ENCODE measurements at regions not wholly inside any gene's neighbourhood (a gene's known extent, or its start where the extent isn't known, plus 50 kb on each side); places are given as distances from the start of the nearest gene placed in this dataset.

DNA sequence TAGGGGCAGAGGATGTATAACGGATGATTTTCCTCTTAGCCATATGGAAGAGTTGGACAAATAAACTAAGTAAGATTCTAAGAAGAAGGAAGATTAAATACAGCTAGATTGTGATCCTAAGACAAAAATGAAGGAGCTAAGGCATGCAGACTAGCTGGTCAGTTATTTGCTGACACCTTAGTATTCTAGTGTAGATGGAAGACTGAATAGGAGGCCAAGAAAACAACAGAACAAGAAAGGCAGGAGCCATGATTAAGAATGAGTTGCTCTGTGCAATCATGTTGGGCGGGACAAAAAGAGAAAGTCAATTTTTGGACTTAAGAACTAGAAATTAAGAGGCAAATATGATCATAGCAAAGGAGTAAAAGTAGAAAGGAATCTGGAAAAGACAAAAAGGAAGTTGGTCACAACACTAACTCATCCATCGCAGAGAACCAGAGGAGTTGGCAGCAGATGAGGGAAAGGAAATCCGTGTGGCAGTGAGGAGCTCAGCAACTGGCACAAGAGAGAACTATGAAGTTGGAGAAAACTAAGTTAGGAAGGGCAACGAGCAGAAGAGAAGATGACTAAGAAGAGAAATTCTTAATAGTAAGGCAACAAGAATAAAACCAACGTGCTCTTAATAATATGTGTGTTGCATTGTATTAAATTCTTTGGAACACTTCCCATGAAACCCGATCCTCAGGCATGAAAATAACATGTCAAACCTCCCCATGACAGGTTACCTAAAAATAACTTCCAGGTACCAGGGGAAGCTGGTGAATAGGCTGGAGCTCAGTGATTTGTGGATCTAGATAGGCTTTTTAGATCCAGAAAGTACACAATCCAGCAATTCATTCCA is 234.4 kb downstream of the LTN1 start:
- Mint-ChIP-seq H3K36me3 (peaks cover 2% of the 10 kb centered on the region), H3K4me1 (no peaks in the 10 kb centered on the region), H3K27ac (no peak overlapping the region), H3K4me3 (no peak overlapping the region), H3K27me3 (no peaks in the 10 kb centered on the region), H3K9me3 (no peaks in the 10 kb centered on the region)

DNA sequence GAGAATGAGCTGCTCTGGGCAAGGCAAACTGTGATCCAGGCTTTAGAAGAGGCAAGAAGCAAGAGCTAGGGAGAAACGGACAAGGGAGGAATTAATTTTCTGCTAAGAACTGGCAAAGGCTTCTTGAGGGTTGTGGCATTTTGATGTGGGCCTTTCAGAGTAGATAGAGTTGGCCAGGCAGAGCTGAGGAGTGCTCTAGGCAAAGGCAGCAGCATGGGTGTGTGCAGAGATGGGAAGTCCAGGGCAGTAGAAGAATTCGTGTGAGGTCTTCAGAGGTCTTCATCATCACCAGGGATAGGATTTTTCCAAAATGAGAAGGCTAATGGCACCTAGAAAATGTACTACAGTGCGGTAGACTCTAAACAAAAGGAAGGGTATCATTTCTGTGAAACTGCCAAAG is 237.8 kb downstream of the LTN1 start:
- H3K27ac Mint-ChIP-seq, result no peak overlapping the region
- no peaks in the 10 kb centered on the region for H3K9me3 Mint-ChIP-seq
- no peak overlapping the region for H3K4me3 Mint-ChIP-seq
- H3K27me3 Mint-ChIP-seq, result no peaks in the 10 kb centered on the region
- H3K36me3 Mint-ChIP-seq, result no peaks in the 10 kb centered on the region
- no peaks in the 10 kb centered on the region for H3K4me1 Mint-ChIP-seq

GRCh38 chr21:28754127-28754611 is 238.5 kb downstream of the LTN1 start:
- Mint-ChIP-seq H3K27me3 (no peaks in the 10 kb centered on the region), H3K36me3 (no peaks in the 10 kb centered on the region), H3K4me1 (no peaks in the 10 kb centered on the region), H3K9me3 (no peaks in the 10 kb centered on the region), H3K4me3 (no peak overlapping the region), H3K27ac (no peak overlapping the region)

- no peak overlapping the region for H3K4me3 Mint-ChIP-seq
- no peaks in the 10 kb centered on the region for H3K27me3 Mint-ChIP-seq
- H3K4me1 Mint-ChIP-seq, result no peaks in the 10 kb centered on the region
- H3K9me3 Mint-ChIP-seq, result no peaks in the 10 kb centered on the region
- no peak overlapping the region for H3K27ac Mint-ChIP-seq
- no peaks in the 10 kb centered on the region for H3K36me3 Mint-ChIP-seq
Measured at GRCh38 chr21:28752131-28752530, 240.5 kb downstream of the LTN1 start.

- Mint-ChIP-seq H3K9me3 (no peaks in the 10 kb centered on the region), H3K36me3 (no peaks in the 10 kb centered on the region), H3K4me1 (no peaks in the 10 kb centered on the region), H3K27ac (no peak overlapping the region), H3K4me3 (no peak overlapping the region), H3K27me3 (no peaks in the 10 kb centered on the region)
Measured at GRCh38 chr21:28751176-28751575, 241.5 kb downstream of the LTN1 start.

DNA sequence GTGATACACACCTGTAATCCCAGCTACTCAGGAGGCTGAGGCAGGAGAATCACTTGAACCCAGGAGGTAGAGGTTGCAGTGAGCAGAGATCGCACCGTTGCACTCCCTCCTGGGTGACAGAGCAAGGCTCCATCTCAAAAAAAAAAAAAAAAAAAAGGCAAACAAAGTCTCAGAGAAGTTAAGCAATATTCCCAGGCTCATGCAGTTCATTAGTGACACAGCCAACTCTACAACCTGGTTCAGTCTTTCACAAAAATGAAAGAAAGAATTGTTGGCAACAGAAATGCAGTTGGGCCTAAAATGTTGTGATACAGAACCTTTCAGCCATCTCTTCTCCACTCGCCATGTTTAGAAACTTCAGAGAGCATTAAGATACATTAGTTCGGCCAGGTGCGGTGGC is 242.1 kb downstream of the LTN1 start:
- Mint-ChIP-seq H3K36me3 (no peaks in the 10 kb centered on the region), H3K4me1 (no peaks in the 10 kb centered on the region), H3K9me3 (no peaks in the 10 kb centered on the region), H3K27ac (no peak overlapping the region), H3K4me3 (no peak overlapping the region), H3K27me3 (no peaks in the 10 kb centered on the region)

GRCh38 chr21:28749536-28749935 is 243.1 kb downstream of the LTN1 start:
- H3K27ac Mint-ChIP-seq, result no peak overlapping the region
- H3K9me3 Mint-ChIP-seq, result no peaks in the 10 kb centered on the region
- H3K4me3 Mint-ChIP-seq, result no peak overlapping the region
- no peaks in the 10 kb centered on the region for H3K27me3 Mint-ChIP-seq
- no peaks in the 10 kb centered on the region for H3K4me1 Mint-ChIP-seq
- H3K36me3 Mint-ChIP-seq, result no peaks in the 10 kb centered on the region

- Mint-ChIP-seq H3K9me3 (no peaks in the 10 kb centered on the region), H3K27me3 (no peaks in the 10 kb centered on the region), H3K4me1 (no peaks in the 10 kb centered on the region), H3K4me3 (no peak overlapping the region), H3K36me3 (peaks cover 5% of the 10 kb centered on the region), H3K27ac (no peak overlapping the region)
Measured at GRCh38 chr21:28747464-28747863, 245.2 kb downstream of the LTN1 start.

DNA sequence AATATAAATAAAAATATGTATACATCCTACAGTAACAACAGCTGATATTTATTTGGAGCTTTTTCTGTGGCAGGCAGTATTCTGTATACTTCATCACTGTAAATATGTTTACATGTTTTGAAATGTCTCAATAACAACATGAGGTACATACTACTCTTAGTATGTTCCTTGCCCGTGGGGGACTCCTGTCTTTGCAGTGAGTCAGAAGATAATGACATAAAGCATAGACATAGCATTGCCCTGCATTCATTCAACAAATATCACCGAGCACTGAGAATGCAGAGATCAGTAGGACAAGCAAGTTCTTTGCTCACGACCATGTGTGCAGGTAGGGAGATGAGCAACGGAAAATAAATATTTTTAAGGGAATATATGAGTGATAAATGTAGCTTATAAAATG is 246.5 kb downstream of the LTN1 start:
- no peak overlapping the region for H3K4me3 Mint-ChIP-seq

DNA sequence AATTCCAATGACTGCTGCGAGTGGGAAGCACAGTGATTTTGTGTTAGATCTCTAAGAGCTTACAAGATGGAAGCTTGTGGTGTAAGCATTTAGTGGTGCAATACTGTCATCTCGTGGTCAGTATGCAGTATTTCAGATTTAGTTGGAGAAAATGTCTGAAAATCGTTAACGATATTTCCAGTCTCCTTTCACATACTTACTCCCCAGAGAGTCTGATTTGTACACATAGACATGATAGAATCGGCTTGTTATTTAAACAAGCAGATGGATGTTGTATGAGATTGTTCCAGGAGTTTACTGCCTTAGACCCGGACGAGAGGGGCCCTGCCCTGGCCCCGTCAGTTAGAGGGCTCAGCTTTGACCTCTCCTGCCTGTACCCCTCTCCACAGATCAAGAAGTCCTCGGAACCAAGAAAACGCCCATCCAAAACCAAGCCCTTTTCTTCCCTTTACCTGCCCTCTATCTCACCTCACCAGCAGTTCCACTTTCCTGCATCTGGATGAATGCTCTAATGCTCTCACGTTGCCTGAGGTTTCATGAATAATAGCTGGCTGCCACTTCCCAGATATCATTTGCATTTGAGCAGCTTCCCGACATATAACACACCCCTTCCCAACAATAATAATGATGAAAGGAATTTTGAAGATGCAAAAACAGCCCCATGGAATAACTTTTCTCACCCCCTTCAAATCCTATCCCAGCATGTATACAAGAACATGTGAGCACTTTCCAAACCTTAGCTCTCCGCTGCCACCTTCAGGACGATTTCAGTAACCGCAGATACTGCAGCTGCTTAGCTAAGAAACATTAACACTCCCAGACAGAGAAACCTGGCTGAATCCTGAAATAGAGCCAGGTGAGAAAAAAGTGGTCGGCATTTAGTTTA is 247.3 kb downstream of the LTN1 start:
- Mint-ChIP-seq H3K36me3 (peaks cover 5% of the 10 kb centered on the region), H3K9me3 (no peaks in the 10 kb centered on the region), H3K27me3 (no peaks in the 10 kb centered on the region), H3K27ac (no peak overlapping the region), H3K4me1 (no peaks in the 10 kb centered on the region), H3K4me3 (no peak overlapping the region)

More for the DNA sequence above, 246.5 kb downstream of the LTN1 start:
- H3K4me1 Mint-ChIP-seq, result no peaks in the 10 kb centered on the region
- peaks cover 5% of the 10 kb centered on the region for H3K36me3 Mint-ChIP-seq
- no peaks in the 10 kb centered on the region for H3K27me3 Mint-ChIP-seq
- no peak overlapping the region for H3K27ac Mint-ChIP-seq
- no peaks in the 10 kb centered on the region for H3K9me3 Mint-ChIP-seq

- no peaks in the 10 kb centered on the region for H3K9me3 Mint-ChIP-seq
- H3K36me3 Mint-ChIP-seq, result peaks cover 5% of the 10 kb centered on the region
- no peaks in the 10 kb centered on the region for H3K4me1 Mint-ChIP-seq
- no peak overlapping the region for H3K27ac Mint-ChIP-seq
- no peaks in the 10 kb centered on the region for H3K27me3 Mint-ChIP-seq
- no peak overlapping the region for H3K4me3 Mint-ChIP-seq
Measured at GRCh38 chr21:28743723-28744122, 249.0 kb downstream of the LTN1 start.

GRCh38 chr21:28742527-28742926 is 250.2 kb downstream of the LTN1 start:
- no peaks in the 10 kb centered on the region for H3K9me3 Mint-ChIP-seq
- no peak overlapping the region for H3K27ac Mint-ChIP-seq
- no peak overlapping the region for H3K4me3 Mint-ChIP-seq
- no peaks in the 10 kb centered on the region for H3K4me1 Mint-ChIP-seq
- H3K27me3 Mint-ChIP-seq, result no peaks in the 10 kb centered on the region
- H3K36me3 Mint-ChIP-seq, result peaks cover 5% of the 10 kb centered on the region

DNA sequence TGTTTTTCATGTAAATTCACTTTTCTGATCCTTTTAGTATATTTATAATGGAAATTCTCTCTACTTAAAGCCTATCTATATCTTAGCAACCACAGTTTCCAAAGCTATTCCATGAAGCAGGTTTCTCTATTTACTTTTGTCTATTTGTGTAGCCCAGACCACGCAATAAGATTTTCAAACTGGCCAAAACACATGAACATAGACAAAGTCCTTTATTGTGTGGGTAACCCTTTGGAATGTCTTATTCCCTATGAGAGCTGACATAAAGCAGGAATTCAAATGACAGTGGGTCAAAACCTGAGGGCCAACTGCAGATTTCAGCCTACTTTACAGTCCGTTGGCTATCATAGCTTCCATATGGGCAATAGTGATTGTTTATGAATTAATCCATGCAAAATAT is 252.6 kb downstream of the LTN1 start:
- Mint-ChIP-seq H3K4me1 (no peaks in the 10 kb centered on the region), H3K27ac (no peak overlapping the region), H3K36me3 (peaks cover 5% of the 10 kb centered on the region), H3K27me3 (no peaks in the 10 kb centered on the region), H3K9me3 (no peaks in the 10 kb centered on the region), H3K4me3 (no peak overlapping the region)

DNA sequence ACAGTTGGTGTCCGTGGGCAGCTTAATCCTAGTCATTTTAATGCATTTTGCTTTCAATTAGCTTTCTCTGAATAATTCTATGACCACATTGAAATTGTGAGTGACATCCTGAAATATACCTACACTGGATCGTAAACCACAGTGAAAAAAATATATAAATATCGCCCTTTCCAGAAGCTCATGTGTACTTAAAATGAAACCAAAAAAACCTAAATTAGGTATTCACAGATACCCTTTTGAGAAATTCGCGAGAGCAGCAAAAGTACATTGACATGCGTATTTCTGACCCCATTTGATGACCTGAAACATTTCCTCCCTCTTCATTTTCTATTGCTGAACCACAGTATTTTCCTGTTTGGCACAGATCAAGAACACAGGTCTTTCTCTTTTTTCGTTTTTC is 253.8 kb downstream of the LTN1 start:
- H3K9me3 Mint-ChIP-seq, result no peaks in the 10 kb centered on the region
- H3K27me3 Mint-ChIP-seq, result no peaks in the 10 kb centered on the region
- H3K27ac Mint-ChIP-seq, result no peak overlapping the region
- no peaks in the 10 kb centered on the region for H3K4me1 Mint-ChIP-seq
- no peak overlapping the region for H3K4me3 Mint-ChIP-seq
- peaks cover 5% of the 10 kb centered on the region for H3K36me3 Mint-ChIP-seq

DNA sequence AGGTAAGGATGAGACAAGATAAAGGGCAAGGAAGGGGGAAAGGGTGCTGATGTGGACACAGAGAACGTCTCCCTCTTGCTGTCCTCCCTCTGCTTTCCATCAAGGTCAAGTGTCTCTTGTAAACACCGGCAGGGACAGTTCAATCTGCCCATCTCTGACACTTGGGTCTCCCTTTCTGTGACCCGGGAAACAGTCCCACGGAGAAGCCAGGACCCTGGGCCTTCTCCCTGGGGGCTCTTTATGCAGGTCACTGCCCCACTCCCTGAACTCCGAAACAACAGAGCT is 254.3 kb downstream of the LTN1 start:
- H3K4me3 Mint-ChIP-seq, result no peak overlapping the region

GRCh38 chr21:28737674-28738419 is 254.8 kb downstream of the LTN1 start:
- Mint-ChIP-seq H3K4me1 (no peaks in the 10 kb centered on the region), H3K9me3 (no peaks in the 10 kb centered on the region), H3K36me3 (no peaks in the 10 kb centered on the region), H3K4me3 (no peak overlapping the region), H3K27ac (no peak overlapping the region), H3K27me3 (no peaks in the 10 kb centered on the region)

More for the DNA sequence above, 254.3 kb downstream of the LTN1 start:
- Mint-ChIP-seq H3K27ac (no peak overlapping the region), H3K9me3 (no peaks in the 10 kb centered on the region), H3K27me3 (no peaks in the 10 kb centered on the region), H3K4me1 (no peaks in the 10 kb centered on the region), H3K36me3 (peaks cover 2% of the 10 kb centered on the region)

Data from activated naive CD4-positive, alpha-beta T cell treated with anti-CD3 and anti-CD28 coated beads, Interleukin-2, amount 50 U/mL, for 24 hours (primary cell).